ENCODE measurements at regions not wholly inside any gene's neighbourhood (a gene's known extent, or its start where the extent isn't known, plus 50 kb on each side); places are given as distances from the start of the nearest gene placed in this dataset.

- no peak for TF ChIP-seq CTCF (conservative IDR thresholded peaks at IDR 0.05; ENCODE audit: low read depth, low read length)
- DNase-seq (ENCODE audit: low read depth) = no peak
- H3K4me3 ChIP-seq (ENCODE audit: low read length) = no peak overlapping the region
These were observed 404.8 kb downstream of the EPHA5 start for GRCh38 chr4:65265526-65265925.

GRCh38 chr4:65259296-65259695, 411.0 kb downstream of the EPHA5 start:
- no peak for TF ChIP-seq CTCF (conservative IDR thresholded peaks at IDR 0.05; ENCODE audit: low read depth, low read length)
- no peak for DNase-seq (ENCODE audit: low read depth)

GRCh38 chr4:65250916-65251315, 419.4 kb downstream of the EPHA5 start:
- TF ChIP-seq CTCF (conservative IDR thresholded peaks at IDR 0.05; ENCODE audit: low read depth, low read length) = no peak
- no peak for DNase-seq (ENCODE audit: low read depth)

More at GRCh38 chr4:65259296-65259695, 411.0 kb downstream of the EPHA5 start:
- H3K4me3 ChIP-seq (ENCODE audit: low read length) = no peak overlapping the region

GRCh38 chr4:65249111-65249510, 421.2 kb downstream of the EPHA5 start:
- no peak for DNase-seq (ENCODE audit: low read depth)
- no peak for TF ChIP-seq CTCF (conservative IDR thresholded peaks at IDR 0.05; ENCODE audit: low read depth, low read length)
- no peak overlapping the region for H3K4me3 ChIP-seq (ENCODE audit: low read length)

More at GRCh38 chr4:65250916-65251315, 419.4 kb downstream of the EPHA5 start:
- no peak overlapping the region for H3K4me3 ChIP-seq (ENCODE audit: low read length)

GRCh38 chr4:65242156-65242846, 428.0 kb downstream of the EPHA5 start:
- DNase-seq (ENCODE audit: low read depth) = no peak
- no peak overlapping the region for H3K4me3 ChIP-seq (ENCODE audit: low read length)
- TF ChIP-seq CTCF (conservative IDR thresholded peaks at IDR 0.05; ENCODE audit: low read depth, low read length) = no peak

GRCh38 chr4:65241257-65241997, 428.9 kb downstream of the EPHA5 start:
- TF ChIP-seq CTCF (conservative IDR thresholded peaks at IDR 0.05; ENCODE audit: low read depth, low read length) = no peak
- H3K4me3 ChIP-seq (ENCODE audit: low read length) = no peak overlapping the region
- no peak for DNase-seq (ENCODE audit: low read depth)

- no peak for TF ChIP-seq CTCF (conservative IDR thresholded peaks at IDR 0.05; ENCODE audit: low read depth, low read length)
- DNase-seq (ENCODE audit: low read depth) = no peak
- no peak overlapping the region for H3K4me3 ChIP-seq (ENCODE audit: low read length)
These were observed 436.2 kb downstream of the EPHA5 start for GRCh38 chr4:65234061-65234460.
